ENCODE measurements at regions not wholly inside any gene's neighbourhood (a gene's known extent, or its start where the extent isn't known, plus 50 kb on each side); places are given as distances from the start of the nearest gene placed in this dataset.

GRCh38 chr1:198042168-198042567, 114.6 kb upstream of the NEK7 start:
- TF ChIP-seq PATZ1 (CRISPR knock-in tag; IDR thresholded peaks at IDR 0.05; ENCODE audit: borderline replicate concordance) (no peak), BACH2 (CRISPR knock-in tag; IDR thresholded peaks at IDR 0.05; ENCODE audit: borderline replicate concordance) (no peak), OSR1 (CRISPR knock-in tag; IDR thresholded peaks at IDR 0.05) (no peak), ZNF565 (CRISPR knock-in tag; conservative IDR thresholded peaks at IDR 0.05; ENCODE audit: low read depth) (no peak), ZC3H10 (CRISPR knock-in tag; IDR thresholded peaks at IDR 0.05) (no peak), TSHZ2 (CRISPR knock-in tag; IDR thresholded peaks at IDR 0.05) (no peak), CREB5 (CRISPR knock-in tag; IDR thresholded peaks at IDR 0.05; ENCODE audit: low read depth) (no peak)
